Ascending aorta (tissue), 2 donors: ENCODE measurements at regions not wholly inside any gene's neighbourhood (a gene's known extent, or its start where the extent isn't known, plus 50 kb on each side); places are given as distances from the start of the nearest gene placed in this dataset.

Experiments used
- DNase-seq, 2 donors: peaks; one replicate each; pipeline ENCODE4 v3.0.0-alpha.2; 2019; ENCODE audit warnings: low spot score in 2 of 2
- H3K27ac ChIP-seq, 2 donors: fragments of 200-600 bp; sonication (generic); one replicate each; pipeline ENCODE4 v1.5.1; 2016 to 2017; ENCODE audit warnings: mild to moderate bottlenecking in 1 of 2
- H3K27me3 ChIP-seq: fragments of 200-600 bp; sonication (generic); one replicate; pipeline ENCODE4 v1.5.1; 2017
- H3K36me3 ChIP-seq, 2 donors: fragments of 200-600 bp; sonication (generic); one replicate each; pipeline ENCODE4 v1.5.1; 2016
- H3K4me1 ChIP-seq, 2 donors: fragments of 200-600 bp; sonication (generic); one replicate each; pipeline ENCODE4 v1.5.1; 2016 to 2017; ENCODE audit warnings: mild to moderate bottlenecking in 1 of 2
- H3K4me3 ChIP-seq, 2 donors: fragments of 200-600 bp; sonication (generic); one replicate each; pipeline ENCODE4 v1.5.1; 2016 to 2017; ENCODE audit warnings: mild to moderate bottlenecking in 1 of 2
- H3K9me3 ChIP-seq, 2 donors: fragments of 200-600 bp; sonication (generic); one replicate each; pipeline ENCODE4 v1.5.1; 2016
- intact Hi-C: fragments of 100-400 bp; cut with DNase I; formaldehyde crosslinking; loops from one replicate; pipeline ENCODE4 v1.15.1; 2023
- TF ChIP-seq, protein P1 (sequence below), 3 experiments: fragments of 200-600 bp in 2 of 3; fragments of 450-650 bp in 1 of 3; sonication (generic) in 2 of 3; IDR thresholded peaks; one replicate each; pipeline ENCODE4 v1.5.1; 2016 to 2019; ENCODE audit warnings: antibody characterized with exemption in 3 of 3, mild to moderate bottlenecking in 1 of 3, moderate library complexity in 1 of 3

DNA sequence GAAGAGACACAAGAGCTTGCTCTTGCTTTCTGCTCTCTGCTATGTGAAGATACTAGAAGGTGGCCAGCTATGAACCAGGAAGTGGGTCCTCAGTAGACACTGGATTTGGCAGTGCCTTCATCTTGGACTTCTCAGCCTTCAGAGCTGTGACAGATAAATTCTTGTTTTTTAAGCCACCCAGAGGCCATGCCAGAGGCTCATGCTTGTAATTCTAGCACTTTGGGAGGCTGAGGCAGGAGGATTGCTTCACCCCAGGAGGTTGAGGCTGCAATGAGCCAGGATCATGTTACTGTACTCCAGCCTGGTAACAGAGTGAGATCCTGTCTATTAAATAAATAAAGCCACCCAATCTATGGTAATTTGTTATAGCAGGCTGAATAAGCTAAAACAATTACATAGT is 185.5 kb upstream of the SALL4 start:
- Histone ChIP-seq H3K9me3 (no peaks in the 10 kb centered on the region), H3K4me3 (no peak overlapping the region), H3K36me3 (no peaks in the 10 kb centered on the region), H3K4me1 (peaks cover 4 to 7% of the 10 kb centered on the region in 2 donors), H3K27me3 (no peaks in the 10 kb centered on the region), H3K27ac (no peak overlapping the region)
- intact Hi-C loops = no loop called here
- DNase-seq = no peak
- TF ChIP-seq, protein P1, sequence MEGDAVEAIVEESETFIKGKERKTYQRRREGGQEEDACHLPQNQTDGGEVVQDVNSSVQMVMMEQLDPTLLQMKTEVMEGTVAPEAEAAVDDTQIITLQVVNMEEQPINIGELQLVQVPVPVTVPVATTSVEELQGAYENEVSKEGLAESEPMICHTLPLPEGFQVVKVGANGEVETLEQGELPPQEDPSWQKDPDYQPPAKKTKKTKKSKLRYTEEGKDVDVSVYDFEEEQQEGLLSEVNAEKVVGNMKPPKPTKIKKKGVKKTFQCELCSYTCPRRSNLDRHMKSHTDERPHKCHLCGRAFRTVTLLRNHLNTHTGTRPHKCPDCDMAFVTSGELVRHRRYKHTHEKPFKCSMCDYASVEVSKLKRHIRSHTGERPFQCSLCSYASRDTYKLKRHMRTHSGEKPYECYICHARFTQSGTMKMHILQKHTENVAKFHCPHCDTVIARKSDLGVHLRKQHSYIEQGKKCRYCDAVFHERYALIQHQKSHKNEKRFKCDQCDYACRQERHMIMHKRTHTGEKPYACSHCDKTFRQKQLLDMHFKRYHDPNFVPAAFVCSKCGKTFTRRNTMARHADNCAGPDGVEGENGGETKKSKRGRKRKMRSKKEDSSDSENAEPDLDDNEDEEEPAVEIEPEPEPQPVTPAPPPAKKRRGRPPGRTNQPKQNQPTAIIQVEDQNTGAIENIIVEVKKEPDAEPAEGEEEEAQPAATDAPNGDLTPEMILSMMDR (IDR thresholded peaks at IDR 0.05) = no peak

DNA sequence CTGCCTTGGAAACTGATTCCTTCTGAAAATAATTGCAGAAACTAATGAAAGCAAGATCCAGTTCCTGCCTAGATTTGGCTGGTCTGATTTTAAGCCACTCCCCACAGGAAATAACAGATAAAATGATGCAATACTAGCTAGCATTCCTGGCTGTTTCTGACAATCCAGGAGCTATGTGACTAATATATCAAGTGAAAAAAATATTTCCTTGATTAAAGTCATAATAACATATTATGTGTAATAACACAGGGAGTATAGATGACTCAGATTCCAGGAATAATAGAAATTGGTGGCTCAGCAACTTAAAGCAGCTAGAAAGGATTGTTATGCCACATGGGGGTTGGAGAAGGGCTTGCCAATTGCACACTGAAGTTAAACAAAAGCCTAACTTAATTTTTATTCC is 182.7 kb upstream of the SALL4 start:
- intact Hi-C loops = no loop called here
- no peak for DNase-seq
- TF ChIP-seq, protein P1 (IDR thresholded peaks at IDR 0.05) = no peak

DNA sequence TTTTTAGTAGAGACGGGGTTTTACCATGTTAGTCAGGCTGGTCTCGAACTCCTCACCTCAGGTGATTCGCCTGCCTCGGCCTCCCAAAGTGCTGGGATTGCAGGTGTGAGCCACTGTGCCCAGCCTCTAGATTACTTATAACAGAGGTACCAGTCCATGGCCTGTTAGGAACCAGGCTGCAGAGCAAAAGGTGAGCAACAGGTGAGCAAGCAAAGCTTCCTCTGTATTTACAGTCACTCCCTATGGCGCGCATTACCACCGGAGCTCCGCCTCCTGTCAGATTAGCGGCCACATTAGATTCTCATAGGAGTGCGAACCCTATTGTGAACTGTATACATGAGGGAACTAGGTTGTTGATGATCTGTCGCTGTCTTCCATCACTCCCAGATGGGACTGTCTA is 178.0 kb upstream of the SALL4 start:
- H3K27me3 ChIP-seq = no peaks in the 10 kb centered on the region
- no peak overlapping the region for H3K27ac ChIP-seq
- intact Hi-C loops = no loop called here
- TF ChIP-seq, protein P1 (IDR thresholded peaks at IDR 0.05) = no peak
- H3K4me1 ChIP-seq = peaks cover 2% of the 10 kb centered on the region in 2 donors
- DNase-seq = no peak
- H3K9me3 ChIP-seq = peaks cover 0 to 8% of the 10 kb centered on the region in 2 donors
- H3K36me3 ChIP-seq = no peaks in the 10 kb centered on the region
- H3K4me3 ChIP-seq = no peak overlapping the region

More for the DNA sequence above, 182.7 kb upstream of the SALL4 start:
- Histone ChIP-seq H3K4me1 (peaks cover 4 to 7% of the 10 kb centered on the region in 2 donors), H3K4me3 (no peak overlapping the region), H3K36me3 (no peaks in the 10 kb centered on the region), H3K27ac (peak overlapping the region; percentile 60 to 65), H3K9me3 (no peaks in the 10 kb centered on the region), H3K27me3 (no peaks in the 10 kb centered on the region)

DNA sequence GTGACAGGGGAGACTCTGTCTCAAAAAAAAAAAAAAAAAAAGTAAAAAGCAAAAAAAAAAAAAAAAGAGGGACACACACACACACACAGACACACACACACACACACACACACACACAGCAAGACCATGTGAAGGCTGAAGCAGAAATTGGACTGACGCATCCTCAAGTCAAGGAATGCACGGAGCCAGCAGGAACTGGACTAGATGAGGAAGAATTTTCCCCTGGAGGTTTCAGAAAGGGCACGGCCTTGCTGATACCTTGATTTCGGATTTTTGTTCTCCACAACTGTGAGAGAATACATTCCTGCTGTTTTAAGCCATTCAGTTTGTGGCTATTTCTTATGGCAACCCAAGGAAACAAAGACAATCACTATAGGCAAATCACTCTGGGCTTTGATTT is 176.9 kb upstream of the SALL4 start:
- H3K36me3 ChIP-seq = no peaks in the 10 kb centered on the region
- intact Hi-C loops = no loop called here
- H3K9me3 ChIP-seq = peaks cover 0 to 8% of the 10 kb centered on the region in 2 donors
- H3K27ac ChIP-seq = no peak overlapping the region
- TF ChIP-seq, protein P1 (IDR thresholded peaks at IDR 0.05) = no peak
- no peak for DNase-seq
- no peak overlapping the region for H3K4me3 ChIP-seq
- H3K4me1 ChIP-seq = no peaks in the 10 kb centered on the region
- no peaks in the 10 kb centered on the region for H3K27me3 ChIP-seq

DNA sequence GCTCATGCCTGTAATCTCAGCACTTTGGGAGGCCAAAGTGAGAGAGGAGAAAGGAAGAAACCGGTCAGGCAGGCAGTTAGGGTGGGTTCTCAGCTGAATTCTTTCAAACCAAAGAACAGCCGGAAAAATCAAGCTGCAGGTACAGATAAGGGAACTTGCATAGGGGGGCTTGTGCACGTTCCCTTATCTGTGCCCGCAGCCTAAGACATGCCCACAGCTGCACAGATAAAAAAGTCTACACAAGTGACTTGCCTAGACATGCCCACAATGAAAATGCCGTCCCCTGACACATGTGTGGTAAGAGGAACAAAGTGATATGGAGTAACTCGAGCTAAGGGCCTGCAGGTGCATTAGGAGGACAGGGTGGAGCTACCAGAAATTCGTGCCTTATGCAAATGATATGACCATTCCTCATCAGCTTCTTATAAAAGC is 175.8 kb upstream of the SALL4 start:
- Histone ChIP-seq H3K27ac (no peak overlapping the region), H3K36me3 (no peaks in the 10 kb centered on the region), H3K4me1 (no peaks in the 10 kb centered on the region), H3K9me3 (peaks cover 0 to 8% of the 10 kb centered on the region in 2 donors), H3K4me3 (no peak overlapping the region), H3K27me3 (no peaks in the 10 kb centered on the region)
- TF ChIP-seq, protein P1 (IDR thresholded peaks at IDR 0.05) = no peak
- intact Hi-C loops = no loop called here
- no peak for DNase-seq

DNA sequence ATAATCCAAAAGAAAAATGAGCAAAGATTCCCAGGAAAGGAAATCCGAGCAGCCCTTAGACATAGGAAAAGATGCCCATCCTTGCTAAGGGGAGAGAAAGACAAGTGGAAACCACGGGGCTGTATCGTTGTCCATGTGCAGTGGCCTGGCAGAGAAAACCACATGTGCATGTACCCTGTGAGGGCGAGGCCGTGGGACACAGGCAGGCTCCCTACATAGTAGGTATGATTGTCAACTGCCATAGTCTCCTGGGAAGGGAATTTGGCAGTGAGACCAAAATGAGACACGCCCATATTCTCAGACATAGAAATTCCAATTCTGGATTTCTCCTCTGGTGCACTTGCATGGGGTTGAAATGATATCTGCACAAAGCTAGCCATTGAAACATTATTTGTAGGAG is 169.7 kb upstream of the SALL4 start:
- intact Hi-C loops = no loop called here
- TF ChIP-seq, protein P1 (IDR thresholded peaks at IDR 0.05) = no peak
- no peaks in the 10 kb centered on the region for H3K27me3 ChIP-seq

More for the DNA sequence above, 169.7 kb upstream of the SALL4 start:
- no peak for DNase-seq
- Histone ChIP-seq H3K4me1 (no peaks in the 10 kb centered on the region), H3K4me3 (no peak overlapping the region), H3K9me3 (no peaks in the 10 kb centered on the region), H3K36me3 (no peaks in the 10 kb centered on the region), H3K27ac (no peak overlapping the region)
